ENCODE measurements at regions not wholly inside any gene's neighbourhood (a gene's known extent, or its start where the extent isn't known, plus 50 kb on each side); places are given as distances from the start of the nearest gene placed in this dataset.

DNA sequence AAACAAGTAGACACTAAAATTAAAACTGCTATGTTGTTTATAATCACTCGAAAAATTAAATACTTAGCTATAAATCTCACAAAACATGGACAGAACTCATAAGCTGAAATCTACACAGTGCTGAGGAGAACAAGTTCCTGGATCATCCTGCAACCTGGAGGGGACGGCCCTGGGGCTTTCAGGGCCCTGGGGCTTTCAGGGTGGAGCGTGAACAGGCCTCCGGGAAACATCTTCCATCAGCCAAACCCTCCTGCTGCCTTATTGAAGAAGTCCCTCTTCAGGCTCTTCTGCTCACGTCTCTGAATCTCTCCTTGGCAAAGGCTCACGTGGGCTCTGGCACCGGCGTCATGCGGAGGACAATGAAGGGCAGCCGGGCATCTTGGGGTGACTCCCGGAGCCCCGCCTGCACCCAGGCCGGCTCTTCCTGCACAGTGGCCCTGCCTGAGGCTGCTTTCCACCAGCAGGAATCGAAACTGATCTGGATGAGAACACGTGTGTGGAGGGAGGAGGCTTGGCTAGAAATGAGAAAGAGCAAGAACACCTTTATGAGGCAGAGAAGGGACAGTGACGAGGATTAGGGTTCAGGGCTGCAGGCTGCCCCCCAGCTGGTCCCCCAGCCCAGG lies 127.3 kb downstream of the CDRT15L2 start:
- TF ChIP-seq EP300 (IDR thresholded peaks at IDR 0.05) = no peak
- TF ChIP-seq, protein P1, sequence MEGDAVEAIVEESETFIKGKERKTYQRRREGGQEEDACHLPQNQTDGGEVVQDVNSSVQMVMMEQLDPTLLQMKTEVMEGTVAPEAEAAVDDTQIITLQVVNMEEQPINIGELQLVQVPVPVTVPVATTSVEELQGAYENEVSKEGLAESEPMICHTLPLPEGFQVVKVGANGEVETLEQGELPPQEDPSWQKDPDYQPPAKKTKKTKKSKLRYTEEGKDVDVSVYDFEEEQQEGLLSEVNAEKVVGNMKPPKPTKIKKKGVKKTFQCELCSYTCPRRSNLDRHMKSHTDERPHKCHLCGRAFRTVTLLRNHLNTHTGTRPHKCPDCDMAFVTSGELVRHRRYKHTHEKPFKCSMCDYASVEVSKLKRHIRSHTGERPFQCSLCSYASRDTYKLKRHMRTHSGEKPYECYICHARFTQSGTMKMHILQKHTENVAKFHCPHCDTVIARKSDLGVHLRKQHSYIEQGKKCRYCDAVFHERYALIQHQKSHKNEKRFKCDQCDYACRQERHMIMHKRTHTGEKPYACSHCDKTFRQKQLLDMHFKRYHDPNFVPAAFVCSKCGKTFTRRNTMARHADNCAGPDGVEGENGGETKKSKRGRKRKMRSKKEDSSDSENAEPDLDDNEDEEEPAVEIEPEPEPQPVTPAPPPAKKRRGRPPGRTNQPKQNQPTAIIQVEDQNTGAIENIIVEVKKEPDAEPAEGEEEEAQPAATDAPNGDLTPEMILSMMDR (IDR thresholded peaks at IDR 0.05) = no peak
- no peak for TF ChIP-seq POLR2A (IDR thresholded peaks at IDR 0.05)
